CD8-positive, alpha-beta memory T cell (primary cell): ENCODE measurements at regions not wholly inside any gene's neighbourhood (a gene's known extent, or its start where the extent isn't known, plus 50 kb on each side); places are given as distances from the start of the nearest gene placed in this dataset.

Experiments used
- CTCF ChIA-PET: fragments of 350-600 bp; sonication (Branson Sonifier 250); formaldehyde crosslinking; loops from one replicate; lab custom pipeline; 2021; ENCODE audit warnings: antibody characterized with exemption; lab: Charles Lee
- POLR2A ChIA-PET: fragments of 350-600 bp; sonication (Branson Sonifier 250); formaldehyde crosslinking; loops from one replicate; lab custom pipeline; 2021; ENCODE audit warnings: antibody characterized with exemption; lab: Charles Lee
- DNase-seq, 5 donors: peaks; one replicate each; pipeline versions ENCODE4 v3.0.0 to v3.0.0-alpha.2; 2020 to 2022; ENCODE audit warnings: mixed read lengths in 1 of 5
- H3K27ac ChIP-seq: one replicate; pipeline ENCODE4 v1.7.0; 2013; ENCODE audit warnings: low read depth, mild to moderate bottlenecking, low read length, moderate library complexity
- H3K27me3 ChIP-seq: 2 replicates; pipeline ENCODE4 v1.7.0; 2013; ENCODE audit warnings: low read length, mild to moderate bottlenecking; ENCODE audit not compliant: insufficient read depth, poor library complexity, severe bottlenecking
- H3K36me3 ChIP-seq: 2 replicates; pipeline ENCODE4 v1.7.0; 2013; ENCODE audit warnings: mild to moderate bottlenecking, low read length, moderate library complexity; ENCODE audit not compliant: insufficient read depth
- H3K4me1 ChIP-seq: 2 replicates; pipeline ENCODE4 v1.7.0; 2013; ENCODE audit warnings: mild to moderate bottlenecking, low read length, moderate library complexity; ENCODE audit not compliant: insufficient read depth
- H3K4me3 ChIP-seq: 2 replicates; pipeline ENCODE4 v1.7.0; 2013; ENCODE audit warnings: mild to moderate bottlenecking, low read length
- H3K9me3 ChIP-seq: 2 replicates; pipeline ENCODE4 v1.7.0; 2013; ENCODE audit warnings: mild to moderate bottlenecking, low read length
- H3K27ac Mint-ChIP-seq, 8 donors: one replicate each; pipeline ENCODE4 v1.8.0; 2020 to 2021; ENCODE audit warnings: mixed read lengths in 8 of 8, mild to moderate bottlenecking in 6 of 8, inconsistent platforms in 3 of 8, moderate library complexity in 3 of 8
- H3K27me3 Mint-ChIP-seq, 2 donors: one replicate each; pipeline ENCODE4 v1.8.0; 2020 to 2021; ENCODE audit warnings: mixed read lengths in 2 of 2, mild to moderate bottlenecking in 1 of 2, moderate library complexity in 1 of 2
- H3K36me3 Mint-ChIP-seq, 3 donors: one replicate each; pipeline ENCODE4 v1.8.0; 2020 to 2021; ENCODE audit warnings: mixed read lengths in 3 of 3, inconsistent platforms in 1 of 3, mild to moderate bottlenecking in 1 of 3
- H3K4me1 Mint-ChIP-seq, 3 donors: one replicate each; pipeline ENCODE4 v1.8.0; 2020 to 2021; ENCODE audit warnings: mixed read lengths in 3 of 3, inconsistent platforms in 1 of 3, mild to moderate bottlenecking in 1 of 3
- H3K4me3 Mint-ChIP-seq, 7 donors: one replicate each; pipeline ENCODE4 v1.8.0; 2020 to 2021; ENCODE audit warnings: mixed read lengths in 7 of 7, mild to moderate bottlenecking in 6 of 7, moderate library complexity in 4 of 7, inconsistent platforms in 2 of 7
- H3K9me3 Mint-ChIP-seq, 5 donors: one replicate each; pipeline ENCODE4 v1.8.0; 2020 to 2022; ENCODE audit warnings: mixed read lengths in 5 of 5, mild to moderate bottlenecking in 3 of 5, moderate library complexity in 2 of 5, inconsistent platforms in 1 of 5

- H3K27me3 ChIP-seq: no peaks in the 10 kb centered on the region
- Mint-ChIP-seq H3K4me1 (no peaks in the 10 kb centered on the region), H3K27ac (no peak overlapping the region), H3K4me3 (no peak overlapping the region), H3K9me3 (no peaks in the 10 kb centered on the region), H3K27me3 (peaks cover 3 to 7% of the 10 kb centered on the region in 2 donors), H3K36me3 (peaks cover 0 to 4% (median 0%) of the 10 kb centered on the region in 3 donors)
- H3K4me1 ChIP-seq: no peaks in the 10 kb centered on the region
- H3K4me3 ChIP-seq: no peak overlapping the region
- H3K27ac ChIP-seq: no peak overlapping the region
- POLR2A ChIA-PET: no interaction called here
- DNase-seq: no peak
- H3K9me3 ChIP-seq: no peaks in the 10 kb centered on the region
- no peaks in the 10 kb centered on the region for H3K36me3 ChIP-seq
- CTCF ChIA-PET: no interaction called here
Measured at GRCh38 chr9:89838621-89839020, 233.8 kb downstream of the GADD45G start.

GRCh38 chr9:89839449-89839848 is 234.6 kb downstream of the GADD45G start:
- H3K36me3 ChIP-seq: no peaks in the 10 kb centered on the region
- POLR2A ChIA-PET: no interaction called here
- H3K9me3 ChIP-seq: no peaks in the 10 kb centered on the region
- Mint-ChIP-seq H3K27me3 (peaks cover 3 to 7% of the 10 kb centered on the region in 2 donors), H3K4me3 (no peak overlapping the region), H3K4me1 (no peaks in the 10 kb centered on the region), H3K9me3 (no peaks in the 10 kb centered on the region), H3K27ac (no peak overlapping the region), H3K36me3 (peaks cover 0 to 4% (median 0%) of the 10 kb centered on the region in 3 donors)
- H3K4me1 ChIP-seq: no peaks in the 10 kb centered on the region
- DNase-seq: no peak
- CTCF ChIA-PET: no interaction called here
- H3K27me3 ChIP-seq: no peaks in the 10 kb centered on the region
- H3K27ac ChIP-seq: no peak overlapping the region
- no peak overlapping the region for H3K4me3 ChIP-seq

DNA sequence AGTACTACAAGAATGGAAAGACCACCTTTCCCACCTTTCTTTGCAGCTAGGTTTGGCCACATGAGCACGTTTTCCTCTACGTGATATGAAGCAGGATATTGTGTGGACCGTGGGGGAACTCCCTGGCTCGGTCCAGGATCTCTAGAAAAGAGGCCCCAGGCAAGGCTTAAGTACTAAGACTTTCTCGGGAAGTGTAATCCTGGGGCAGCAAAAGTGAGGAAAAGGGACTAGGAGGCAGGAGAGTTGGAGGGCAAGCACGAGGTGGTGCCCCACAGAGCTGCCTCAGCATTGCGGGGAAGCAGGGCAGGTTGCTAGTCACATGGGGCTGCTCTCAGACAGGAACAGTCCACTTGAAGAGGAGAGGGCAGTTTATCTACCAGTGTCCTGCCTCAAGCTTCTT is 235.1 kb downstream of the GADD45G start:
- no peak overlapping the region for H3K27ac ChIP-seq
- peaks cover 0 to 4% (median 0%) of the 10 kb centered on the region in 3 donors for H3K36me3 Mint-ChIP-seq
- DNase-seq: no peak
- H3K27me3 Mint-ChIP-seq: peaks cover 3 to 7% of the 10 kb centered on the region in 2 donors
- no peaks in the 10 kb centered on the region for H3K9me3 ChIP-seq
- H3K4me1 ChIP-seq: no peaks in the 10 kb centered on the region
- H3K27me3 ChIP-seq: no peaks in the 10 kb centered on the region
- H3K9me3 Mint-ChIP-seq: no peaks in the 10 kb centered on the region
- ChIA-PET POLR2A (no interaction called here), CTCF (no interaction called here)
- no peaks in the 10 kb centered on the region for H3K4me1 Mint-ChIP-seq
- H3K4me3 ChIP-seq: no peak overlapping the region
- no peak overlapping the region for H3K4me3 Mint-ChIP-seq
- H3K36me3 ChIP-seq: no peaks in the 10 kb centered on the region
- no peak overlapping the region for H3K27ac Mint-ChIP-seq

DNA sequence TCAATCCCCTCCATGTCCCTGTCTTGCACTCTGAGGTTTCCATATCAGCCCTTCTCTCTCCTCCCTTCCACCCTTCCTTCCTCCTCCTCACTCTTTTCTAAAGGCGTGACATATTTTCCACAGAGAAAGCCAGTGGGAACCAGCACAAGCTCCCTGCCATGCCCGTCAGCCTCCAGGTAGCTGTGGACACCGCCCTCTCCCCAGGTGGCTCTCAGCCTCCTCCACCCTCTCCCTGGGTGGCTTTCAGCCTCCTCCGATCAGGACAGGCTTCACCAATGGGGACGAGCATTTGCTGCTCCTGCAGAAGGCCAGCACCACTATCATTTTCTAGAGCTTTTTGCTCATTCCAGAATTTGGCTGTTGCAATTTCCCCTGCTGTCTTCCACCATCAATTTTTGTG is 236.6 kb downstream of the GADD45G start:
- Histone ChIP-seq H3K9me3 (no peaks in the 10 kb centered on the region), H3K4me1 (no peaks in the 10 kb centered on the region), H3K4me3 (no peak overlapping the region), H3K27me3 (no peaks in the 10 kb centered on the region), H3K27ac (no peak overlapping the region), H3K36me3 (no peaks in the 10 kb centered on the region)
- CTCF ChIA-PET: no interaction called here
- Mint-ChIP-seq H3K27me3 (peaks cover 3 to 4% of the 10 kb centered on the region in 2 donors), H3K4me1 (no peaks in the 10 kb centered on the region), H3K36me3 (peaks cover 0 to 4% (median 0%) of the 10 kb centered on the region in 3 donors), H3K4me3 (no peak overlapping the region), H3K9me3 (no peaks in the 10 kb centered on the region), H3K27ac (no peak overlapping the region)
- DNase-seq: no peak
- POLR2A ChIA-PET: no interaction called here

DNA sequence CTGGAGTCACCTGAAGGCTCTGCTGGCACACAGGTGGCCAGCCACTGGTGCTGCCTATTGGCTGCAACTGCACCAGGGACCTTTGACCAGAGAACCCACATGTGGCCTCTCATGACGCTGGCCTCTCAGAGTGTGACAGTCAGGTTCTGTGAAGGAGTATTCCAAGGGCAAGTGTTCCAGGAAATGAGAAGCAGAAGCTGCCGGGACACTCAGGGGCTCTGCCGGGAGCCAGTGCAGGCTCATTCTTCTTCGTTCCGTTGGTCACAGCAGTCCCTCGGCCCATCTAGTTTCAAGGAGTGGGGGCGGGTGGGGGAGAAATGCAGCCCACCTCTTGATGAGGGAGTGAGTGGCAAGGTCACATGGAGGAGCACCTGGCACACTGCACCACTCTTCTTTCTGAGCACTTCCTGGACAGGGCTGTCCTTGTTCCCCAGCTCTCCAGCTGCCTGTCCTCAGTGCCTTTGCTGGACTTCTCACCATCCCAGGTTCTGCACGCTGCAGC is 237.5 kb downstream of the GADD45G start:
- Histone ChIP-seq H3K9me3 (no peaks in the 10 kb centered on the region), H3K27me3 (no peaks in the 10 kb centered on the region), H3K4me1 (no peaks in the 10 kb centered on the region), H3K27ac (no peak overlapping the region), H3K4me3 (no peak overlapping the region), H3K36me3 (no peaks in the 10 kb centered on the region)
- Mint-ChIP-seq H3K36me3 (peaks cover 0 to 4% (median 0%) of the 10 kb centered on the region in 3 donors), H3K4me1 (no peaks in the 10 kb centered on the region), H3K9me3 (no peaks in the 10 kb centered on the region), H3K27ac (no peak overlapping the region), H3K4me3 (no peak overlapping the region), H3K27me3 (peaks cover 3 to 4% of the 10 kb centered on the region in 2 donors)
- ChIA-PET POLR2A (no interaction called here), CTCF (no interaction called here)
- DNase-seq: no peak

GRCh38 chr9:89843074-89843473 is 238.3 kb downstream of the GADD45G start:
- H3K4me3 Mint-ChIP-seq: no peak overlapping the region
- DNase-seq: no peak
- no peaks in the 10 kb centered on the region for H3K9me3 Mint-ChIP-seq

GRCh38 chr9:89843591-89843990 is 238.8 kb downstream of the GADD45G start:
- no peak overlapping the region for H3K4me3 ChIP-seq
- Mint-ChIP-seq H3K36me3 (peaks cover 0 to 4% (median 0%) of the 10 kb centered on the region in 3 donors), H3K27ac (no peak overlapping the region), H3K27me3 (peaks cover 2 to 3% of the 10 kb centered on the region in 2 donors), H3K4me1 (no peaks in the 10 kb centered on the region), H3K9me3 (no peaks in the 10 kb centered on the region), H3K4me3 (no peak overlapping the region)
- ChIA-PET CTCF (no interaction called here), POLR2A (no interaction called here)
- no peaks in the 10 kb centered on the region for H3K36me3 ChIP-seq
- no peaks in the 10 kb centered on the region for H3K27me3 ChIP-seq
- H3K27ac ChIP-seq: no peak overlapping the region
- H3K4me1 ChIP-seq: no peaks in the 10 kb centered on the region
- no peaks in the 10 kb centered on the region for H3K9me3 ChIP-seq
- no peak for DNase-seq

More at GRCh38 chr9:89843074-89843473, 238.3 kb downstream of the GADD45G start:
- Histone ChIP-seq H3K4me3 (no peak overlapping the region), H3K9me3 (no peaks in the 10 kb centered on the region), H3K27ac (no peak overlapping the region), H3K27me3 (no peaks in the 10 kb centered on the region), H3K4me1 (no peaks in the 10 kb centered on the region), H3K36me3 (no peaks in the 10 kb centered on the region)
- CTCF ChIA-PET: no interaction called here
- Mint-ChIP-seq H3K27ac (no peak overlapping the region), H3K27me3 (peaks cover 0 to 3% of the 10 kb centered on the region in 2 donors), H3K4me1 (no peaks in the 10 kb centered on the region), H3K36me3 (peaks cover 0 to 4% (median 0%) of the 10 kb centered on the region in 3 donors)
- POLR2A ChIA-PET: no interaction called here

- H3K36me3 ChIP-seq: no peaks in the 10 kb centered on the region
- peaks cover 2 to 3% of the 10 kb centered on the region in 2 donors for H3K27me3 Mint-ChIP-seq
- H3K36me3 Mint-ChIP-seq: peaks cover 0 to 4% (median 0%) of the 10 kb centered on the region in 3 donors
- no peak for DNase-seq
- no peak overlapping the region for H3K27ac Mint-ChIP-seq
- no peaks in the 10 kb centered on the region for H3K4me1 ChIP-seq
- no peak overlapping the region for H3K27ac ChIP-seq
- no peaks in the 10 kb centered on the region for H3K27me3 ChIP-seq
- CTCF ChIA-PET: no interaction called here
- H3K9me3 ChIP-seq: no peaks in the 10 kb centered on the region
- POLR2A ChIA-PET: no interaction called here
- H3K4me3 ChIP-seq: no peak overlapping the region
- no peaks in the 10 kb centered on the region for H3K9me3 Mint-ChIP-seq
- H3K4me3 Mint-ChIP-seq: no peak overlapping the region
- no peaks in the 10 kb centered on the region for H3K4me1 Mint-ChIP-seq
Measured at GRCh38 chr9:89844075-89844474, 239.3 kb downstream of the GADD45G start.
